SK-N-SH (cell line): ENCODE measurements at regions not wholly inside any gene's neighbourhood (a gene's known extent, or its start where the extent isn't known, plus 50 kb on each side); places are given as distances from the start of the nearest gene placed in this dataset.

Experiments used
- CTCF ChIA-PET: fragments of 300-600, 350-600 bp; formaldehyde crosslinking; extraction: SDS; loops from one replicate; lab custom pipeline; 2021; lab: Yijun Ruan, JAX
- POLR2A ChIA-PET: fragments of 350-600 bp; sonication (Branson Sonifier 250); formaldehyde crosslinking; extraction: SDS; loops from one replicate; lab custom pipeline; 2020; ENCODE audit warnings: antibody characterized with exemption, inconsistent platforms; lab: Yijun Ruan, JAX
- DNase-seq: peaks from one replicate; pipeline ENCODE4 v3.0.0; 2012
- H2AFZ ChIP-seq: fragments of 200-600 bp; sonication (generic); 2 replicates; pipeline ENCODE4 v1.8.1; 2016; ENCODE audit warnings: antibody characterized with exemption, mild to moderate bottlenecking, low read depth
- H3F3A ChIP-seq: fragments of 200-600 bp; sonication (generic); replicated peaks from 2 replicates; pipeline ENCODE3; 2016; ENCODE audit warnings: antibody characterized with exemption, mild to moderate bottlenecking; ENCODE audit not compliant: insufficient read depth
- H3K27ac ChIP-seq, 2 experiments: fragments of 200-500 bp in 1 of 2; fragments of 200-600 bp in 1 of 2; sonication (Bioruptor generic) in 1 of 2; sonication (generic), shearing (Covaris generic) in 1 of 2; 2 replicates each; pipeline versions ENCODE4 v1.5.1 to v1.6.1; 2014 to 2016; ENCODE audit warnings: low read depth in 2 of 2, inconsistent platforms in 1 of 2, low read length in 1 of 2, mild to moderate bottlenecking in 1 of 2, mixed read lengths in 1 of 2
- H3K27me3 ChIP-seq: fragments of 200-600 bp; sonication (generic), shearing (Covaris generic); 2 replicates; pipeline ENCODE4 v1.6.1; 2016; ENCODE audit warnings: mixed run types; ENCODE audit not compliant: insufficient read depth
- H3K36me3 ChIP-seq, 2 experiments: fragments of 200-500 bp in 1 of 2; fragments of 200-600 bp in 1 of 2; sonication (Bioruptor generic) in 1 of 2; sonication (generic) in 1 of 2; replicated peaks in 1 of 2; 2 replicates each; pipeline versions ENCODE3 to v1.5.1; 2014 to 2016; ENCODE audit warnings: low read length in 1 of 2, mild to moderate bottlenecking in 1 of 2; ENCODE audit not compliant: insufficient read depth in 2 of 2, control insufficient read depth in 1 of 2
- H3K4me1 ChIP-seq, 2 experiments: fragments of 200-500 bp in 1 of 2; fragments of 200-600 bp in 1 of 2; sonication (Bioruptor generic) in 1 of 2; sonication (generic), shearing (Covaris generic) in 1 of 2; 2 replicates each; pipeline versions ENCODE4 v1.5.1 to v1.6.1; 2014 to 2016; ENCODE audit warnings: low read depth in 1 of 2, low read length in 1 of 2, mixed run types in 1 of 2; ENCODE audit not compliant: insufficient read depth in 2 of 2, control insufficient read depth in 1 of 2
- H3K4me2 ChIP-seq: fragments of 200-600 bp; sonication (generic), shearing (Covaris generic); 2 replicates; pipeline ENCODE4 v1.6.1; 2017; ENCODE audit warnings: mixed run types
- H3K4me3 ChIP-seq, 2 experiments: fragments of 200-500 bp in 1 of 2; fragments of 200-600 bp in 1 of 2; sonication (Bioruptor generic) in 1 of 2; sonication (generic), shearing (Covaris generic) in 1 of 2; 2 replicates each; pipeline versions ENCODE4 v1.5.1 to v1.8.1; 2014 to 2016; ENCODE audit warnings: low read depth in 2 of 2, inconsistent platforms in 1 of 2, low read length in 1 of 2, mild to moderate bottlenecking in 1 of 2, mixed read lengths in 1 of 2, moderate library complexity in 1 of 2
- H3K79me2 ChIP-seq: fragments of 200-600 bp; sonication (generic); 2 replicates; pipeline ENCODE4 v1.8.1; 2017; ENCODE audit warnings: mild to moderate bottlenecking; ENCODE audit not compliant: insufficient read depth
- H3K9ac ChIP-seq: fragments of 200-600 bp; sonication (generic); 2 replicates; pipeline ENCODE4 v1.6.1; 2017; ENCODE audit warnings: mixed run types
- H3K9me2 ChIP-seq: fragments of 200-600 bp; sonication (generic); 2 replicates; pipeline ENCODE4 v1.6.1; 2017; ENCODE audit warnings: mixed run types
- H3K9me3 ChIP-seq: fragments of 200-600 bp; sonication (generic); 2 replicates; pipeline ENCODE4 v1.6.1; 2017; ENCODE audit warnings: mixed run types, mild to moderate bottlenecking, moderate library complexity
- H4K20me1 ChIP-seq: fragments of 200-600 bp; sonication (generic); 2 replicates; pipeline ENCODE4 v1.6.1; 2017; ENCODE audit warnings: mild to moderate bottlenecking, mixed run types; ENCODE audit not compliant: insufficient read depth
- CHD2 ChIP-seq: fragments of 150-350 bp; IDR thresholded peaks from 2 replicates; pipeline ENCODE4 v1.6.1; 2018; ENCODE audit warnings: low read length; ENCODE audit not compliant: partially characterized antibody
- EP300 ChIP-seq, 2 experiments: IDR thresholded peaks; 2 replicates each; pipeline versions ENCODE4 v1.4.0 to v1.6.1; 2012; ENCODE audit warnings: borderline replicate concordance in 1 of 2, low read depth in 1 of 2, low read length in 1 of 2
- FOSL2 ChIP-seq: IDR thresholded peaks from 2 replicates; pipeline ENCODE4 v1.4.0; 2012; ENCODE audit warnings: low read depth, mild to moderate bottlenecking, moderate library complexity, borderline replicate concordance
- GATA2 ChIP-seq: sonication (generic); formaldehyde crosslinking; IDR thresholded peaks from 2 replicates; pipeline ENCODE4 v1.5.0; 2020; ENCODE audit warnings: mild to moderate bottlenecking, missing genetic modification reagents
- MXI1 ChIP-seq: IDR thresholded peaks from 2 replicates; pipeline ENCODE4 v1.6.1; 2012; ENCODE audit warnings: mild to moderate bottlenecking, low read depth, low read length, improper control_type of control experiment
- NFIC ChIP-seq: IDR thresholded peaks from 2 replicates; pipeline ENCODE4 v1.4.0; 2012; ENCODE audit warnings: borderline replicate concordance
- PBX3 ChIP-seq: IDR thresholded peaks from 2 replicates; pipeline ENCODE4; 2012
- POLR2AphosphoS5 ChIP-seq: IDR thresholded peaks from 2 replicates; pipeline ENCODE4 v1.6.1; 2012; ENCODE audit warnings: low read depth, low read length
- RCOR1 ChIP-seq: fragments of 150-350 bp; IDR thresholded peaks from 2 replicates; pipeline ENCODE4 v1.6.1; 2017; ENCODE audit warnings: antibody characterized with exemption, low read length
- RFX5 ChIP-seq: IDR thresholded peaks from 2 replicates; pipeline ENCODE4 v1.6.1; 2012; ENCODE audit warnings: mild to moderate bottlenecking, improper control_type of control experiment, low read length
- RXRA ChIP-seq: IDR thresholded peaks from 2 replicates; pipeline ENCODE4 v1.4.0; 2012; ENCODE audit warnings: low read depth, mild to moderate bottlenecking, borderline replicate concordance
- USF2 ChIP-seq: fragments of 150-350 bp; IDR thresholded peaks from 2 replicates; pipeline ENCODE4 v1.6.1; 2017; ENCODE audit warnings: antibody characterized with exemption, low read length, low read depth, borderline replicate concordance
- ZBTB33 ChIP-seq: IDR thresholded peaks from 2 replicates; pipeline ENCODE4 v1.4.0; 2012; ENCODE audit warnings: low read depth, borderline replicate concordance
- WGBS: methylation state at CpG from one replicate; pipeline ENCODE4 v1.1.6; 2017; ENCODE audit warnings: low lambda C conversion rate; 5-methylcytosine and 5-hydroxymethylcytosine counted together
- TF ChIP-seq, protein P1 (sequence below): fragments of 150-350 bp; IDR thresholded peaks from 2 replicates; pipeline ENCODE4 v1.6.1; 2016; ENCODE audit warnings: mild to moderate bottlenecking, low read depth, low read length

DNA sequence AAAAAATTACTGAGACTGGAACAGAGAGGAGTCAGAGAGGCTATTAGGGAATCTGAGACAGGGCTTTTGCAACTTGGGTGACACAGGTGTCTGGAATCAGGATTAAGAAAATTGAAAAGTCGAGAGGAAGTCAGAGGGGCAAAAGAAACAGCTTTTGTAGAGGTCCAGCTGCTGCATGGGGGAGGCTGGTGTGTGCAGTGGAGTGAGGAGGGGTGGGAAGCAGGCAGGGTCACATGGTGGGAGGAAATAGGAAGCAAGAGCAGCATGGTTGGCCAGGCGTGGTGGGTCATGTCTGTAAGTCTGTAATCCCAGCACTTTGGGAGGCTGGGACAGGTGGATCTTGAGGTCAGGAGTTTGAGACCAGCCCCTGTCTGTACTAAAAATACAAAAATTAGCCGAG is 69.7 kb upstream of the VRK1 start:
- ChIA-PET POLR2A (no interaction called here), CTCF (interaction anchor here (1.0 kb wide), 1 partner anchor 14 kb away, joined by 3 read pairs; no protein-coding TSS in a partner anchor)
- no peak overlapping the region for H3K9ac ChIP-seq
- H4K20me1 ChIP-seq: no peaks in the 10 kb centered on the region
- H3K4me1 ChIP-seq: no peaks in the 10 kb centered on the region; a peak in 1 of 4 replicates
- no peaks in the 10 kb centered on the region; the same call in 1 of the 2 replicates for H3K27me3 ChIP-seq
- no peak overlapping the region for H2AFZ ChIP-seq
- no peak overlapping the region for H3K4me2 ChIP-seq
- no peak overlapping the region for H3K4me3 ChIP-seq
- no peaks in the 10 kb centered on the region for H3K79me2 ChIP-seq
- no peaks in the 10 kb centered on the region for H3F3A ChIP-seq
- 10% methylated on average over 3 of the region's 3 CpGs for WGBS
- H3K27ac ChIP-seq: no peak overlapping the region
- H3K9me3 ChIP-seq: no peaks in the 10 kb centered on the region
- no peak for TF ChIP-seq FOSL2
- TF ChIP-seq, all 33 proteins: peak for 0
- no peaks in the 10 kb centered on the region for H3K36me3 ChIP-seq
- no peak for DNase-seq
- no peaks in the 10 kb centered on the region for H3K9me2 ChIP-seq

- H3K9me3 ChIP-seq: no peaks in the 10 kb centered on the region
- no peak overlapping the region for H3K9ac ChIP-seq
- no peaks in the 10 kb centered on the region; a peak in 1 of 4 replicates for H3K4me1 ChIP-seq
- ChIA-PET POLR2A (no interaction called here), CTCF (no interaction called here)
- TF ChIP-seq CHD2 (no peak), RCOR1 (no peak)
- no peaks in the 10 kb centered on the region; the same call in 1 of the 2 replicates for H3K27me3 ChIP-seq
- no peak for DNase-seq
- no peaks in the 10 kb centered on the region for H3K36me3 ChIP-seq
- no peaks in the 10 kb centered on the region for H3K79me2 ChIP-seq
- H3K27ac ChIP-seq: no peak overlapping the region
- no peak overlapping the region for H3K4me2 ChIP-seq
- H3K4me3 ChIP-seq: no peak overlapping the region
- WGBS: 31% methylated on average over 6 of the region's 11 CpGs
- H3F3A ChIP-seq: no peaks in the 10 kb centered on the region
- H4K20me1 ChIP-seq: no peaks in the 10 kb centered on the region
- H2AFZ ChIP-seq: no peak overlapping the region
- no peaks in the 10 kb centered on the region for H3K9me2 ChIP-seq
Observed at GRCh38 chr14:96727980-96728717, 69.0 kb upstream of the VRK1 start.

DNA sequence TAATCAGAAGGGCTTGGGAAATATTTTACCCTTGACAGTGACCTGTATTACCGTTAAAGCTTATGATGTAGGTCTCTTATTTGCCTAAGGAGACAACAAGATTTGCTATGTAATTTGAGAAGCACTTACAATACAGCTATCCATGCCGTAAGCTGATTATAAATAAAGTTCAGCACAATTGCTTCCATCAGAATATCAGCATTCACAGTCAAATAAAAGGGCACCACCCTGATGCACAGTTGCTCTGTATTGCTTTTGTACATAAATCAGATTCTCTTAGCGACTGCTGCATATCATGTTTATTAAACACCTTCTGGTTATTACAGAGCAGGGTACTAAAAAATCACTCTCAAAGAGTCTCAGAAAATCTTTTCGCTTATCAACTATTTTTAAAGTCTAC is 67.3 kb upstream of the VRK1 start:
- Histone ChIP-seq H3K27ac (no peak overlapping the region), H3K4me3 (no peak overlapping the region), H3K27me3 (no peaks in the 10 kb centered on the region; the same call in 1 of the 2 replicates), H3K9me3 (no peaks in the 10 kb centered on the region), H3K4me1 (no peaks in the 10 kb centered on the region; a peak in 1 of 4 replicates), H3K79me2 (no peaks in the 10 kb centered on the region), H3F3A (no peaks in the 10 kb centered on the region), H2AFZ (no peak overlapping the region), H3K9me2 (no peaks in the 10 kb centered on the region), H4K20me1 (no peaks in the 10 kb centered on the region), H3K9ac (no peak overlapping the region), H3K4me2 (no peak overlapping the region), H3K36me3 (no peaks in the 10 kb centered on the region)
- CTCF ChIA-PET: interaction anchor here (5.0 kb wide), 1 partner anchor 11 kb away, joined by 26 read pairs; no protein-coding TSS in a partner anchor
- POLR2A ChIA-PET: no interaction called here
- WGBS: 46% methylated on average over 4 of the region's 4 CpGs
- DNase-seq: no peak
- TF ChIP-seq EP300 (IDR thresholded peaks at IDR 0.05; ENCODE audit: borderline replicate concordance in 1 of 2, low read depth in 1 of 2, low read length in 1 of 2): no peak
- TF ChIP-seq RFX5: no peak
- TF ChIP-seq POLR2AphosphoS5: no peak
- no peak for TF ChIP-seq GATA2 (CRISPR knock-in tag)
- TF ChIP-seq, protein P1, sequence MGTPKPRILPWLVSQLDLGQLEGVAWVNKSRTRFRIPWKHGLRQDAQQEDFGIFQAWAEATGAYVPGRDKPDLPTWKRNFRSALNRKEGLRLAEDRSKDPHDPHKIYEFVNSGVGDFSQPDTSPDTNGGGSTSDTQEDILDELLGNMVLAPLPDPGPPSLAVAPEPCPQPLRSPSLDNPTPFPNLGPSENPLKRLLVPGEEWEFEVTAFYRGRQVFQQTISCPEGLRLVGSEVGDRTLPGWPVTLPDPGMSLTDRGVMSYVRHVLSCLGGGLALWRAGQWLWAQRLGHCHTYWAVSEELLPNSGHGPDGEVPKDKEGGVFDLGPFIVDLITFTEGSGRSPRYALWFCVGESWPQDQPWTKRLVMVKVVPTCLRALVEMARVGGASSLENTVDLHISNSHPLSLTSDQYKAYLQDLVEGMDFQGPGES: no peak
- no peak for TF ChIP-seq RCOR1
- TF ChIP-seq PBX3: no peak
- no peak for TF ChIP-seq ZBTB33
- no peak for TF ChIP-seq NFIC
- no peak for TF ChIP-seq MXI1
- no peak for TF ChIP-seq RXRA
- TF ChIP-seq USF2: no peak
